Neuronal stem cell (in vitro differentiated cells): ENCODE measurements at regions not wholly inside any gene's neighbourhood (a gene's known extent, or its start where the extent isn't known, plus 50 kb on each side); places are given as distances from the start of the nearest gene placed in this dataset.
A peak's percentile ranks its signal among the peaks of the same experiment; 100 is the strongest.

Source experiments
- DNase-seq: peaks from one replicate; pipeline ENCODE4 v3.0.0-alpha.2; 2013; ENCODE audit warnings: low spot score
- H2AFZ ChIP-seq: one replicate; pipeline ENCODE4 v1.6.1; 2013; ENCODE audit warnings: mild to moderate bottlenecking, low read length, inconsistent platforms
- H2AK5ac ChIP-seq: 2 replicates; pipeline ENCODE4 v1.6.1; 2013; ENCODE audit warnings: low read depth, mild to moderate bottlenecking, inconsistent platforms, low read length, moderate library complexity, mixed read lengths
- H2BK120ac ChIP-seq: 2 replicates; pipeline ENCODE4 v1.6.1; 2013; ENCODE audit warnings: low read depth, mild to moderate bottlenecking, inconsistent platforms, low read length, moderate library complexity, mixed read lengths
- H2BK12ac ChIP-seq: one replicate; pipeline ENCODE4 v1.6.1; 2013; ENCODE audit warnings: low read length, inconsistent platforms
- H2BK15ac ChIP-seq: 2 replicates; pipeline ENCODE4 v1.6.1; 2013; ENCODE audit warnings: mild to moderate bottlenecking, low read length, inconsistent platforms, mixed read lengths
- H2BK5ac ChIP-seq: one replicate; pipeline ENCODE4 v1.6.1; 2013; ENCODE audit warnings: inconsistent platforms, mild to moderate bottlenecking, low read length, moderate library complexity
- H3K14ac ChIP-seq: one replicate; pipeline ENCODE4 v1.6.1; 2013; ENCODE audit warnings: low read length, inconsistent platforms
- H3K18ac ChIP-seq: 2 replicates; pipeline ENCODE4 v1.6.1; 2013; ENCODE audit warnings: low read length, inconsistent platforms
- H3K23ac ChIP-seq: 2 replicates; pipeline ENCODE4 v1.6.1; 2013; ENCODE audit warnings: low read depth, mild to moderate bottlenecking, mixed read lengths, low read length, inconsistent platforms; ENCODE audit not compliant: poor library complexity
- H3K27ac ChIP-seq: replicated peaks from 3 replicates; pipeline ENCODE4 v1.5.1; 2013; ENCODE audit warnings: low read length, inconsistent platforms
- H3K27me3 ChIP-seq, 3 experiments: 2 replicates each; pipeline ENCODE4 v1.6.1; 2013; ENCODE audit warnings: low read length in 3 of 3, mild to moderate bottlenecking in 2 of 3, inconsistent platforms in 1 of 3, low read depth in 1 of 3, mixed read lengths in 1 of 3, moderate library complexity in 1 of 3; ENCODE audit not compliant: control insufficient read depth in 3 of 3, insufficient read depth in 3 of 3
- H3K36me3 ChIP-seq, 2 donors: replicated peaks in 1 of 2; 2 replicates each; pipeline ENCODE4 v1.6.1; 2013; ENCODE audit warnings: low read length in 2 of 2; ENCODE audit not compliant: control insufficient read depth in 2 of 2, insufficient read depth in 2 of 2
- H3K4ac ChIP-seq: 2 replicates; pipeline ENCODE4 v1.6.1; 2013; ENCODE audit warnings: inconsistent platforms, mild to moderate bottlenecking, low read length, moderate library complexity
- H3K4me1 ChIP-seq, 2 donors: 1 replicate in 1 of 2; 2 replicates in 1 of 2; pipeline ENCODE4 v1.6.1; 2013; ENCODE audit warnings: low read length in 2 of 2, low read depth in 1 of 2; ENCODE audit not compliant: control insufficient read depth in 2 of 2, insufficient read depth in 1 of 2
- H3K4me2 ChIP-seq: one replicate; pipeline ENCODE4 v1.6.1; 2013; ENCODE audit warnings: mild to moderate bottlenecking, low read length, inconsistent platforms; ENCODE audit not compliant: insufficient read depth, poor library complexity, severe bottlenecking
- H3K4me3 ChIP-seq, 2 donors: 2 replicates each; pipeline ENCODE4 v1.5.1; 2013; ENCODE audit warnings: low read length in 2 of 2, mild to moderate bottlenecking in 2 of 2, inconsistent platforms in 1 of 2, moderate library complexity in 1 of 2
- H3K79me1 ChIP-seq: one replicate; pipeline ENCODE4 v1.6.1; 2013; ENCODE audit warnings: low read depth, mild to moderate bottlenecking, inconsistent platforms, low read length, moderate library complexity
- H3K9ac ChIP-seq: one replicate; pipeline ENCODE4 v1.6.1; 2013; ENCODE audit warnings: mild to moderate bottlenecking, low read depth, low read length, inconsistent platforms; ENCODE audit not compliant: poor library complexity
- H3K9me3 ChIP-seq, 2 donors: replicated peaks in 1 of 2; 2 replicates each; pipeline versions ENCODE3 to v1.6.1; 2013; ENCODE audit warnings: low read length in 2 of 2, mild to moderate bottlenecking in 2 of 2, inconsistent platforms in 1 of 2, low read depth in 1 of 2, mixed read lengths in 1 of 2, moderate library complexity in 1 of 2; ENCODE audit not compliant: control insufficient read depth in 2 of 2, insufficient read depth in 1 of 2
- H4K8ac ChIP-seq: one replicate; pipeline ENCODE4 v1.6.1; 2013; ENCODE audit warnings: low read depth, mild to moderate bottlenecking, inconsistent platforms, low read length, moderate library complexity
- H4K91ac ChIP-seq: one replicate; pipeline ENCODE4 v1.6.1; 2013; ENCODE audit warnings: low read length, low read depth, mild to moderate bottlenecking, inconsistent platforms; ENCODE audit not compliant: poor library complexity
- WGBS, 2 donors: extraction: QIAGEN DNeasy Blood & Tissue Kit; methylation state at CpG; one replicate each; pipeline ENCODE4 v1.1.7; 2013; ENCODE audit warnings: missing lambda C conversion rate in 2 of 2, mixed read lengths in 1 of 2; ENCODE audit not compliant: insufficient read length in 2 of 2, insufficient replicate concordance in 1 of 2; ENCODE audit errors: extremely low coverage in 2 of 2; 5-methylcytosine and 5-hydroxymethylcytosine counted together

DNA sequence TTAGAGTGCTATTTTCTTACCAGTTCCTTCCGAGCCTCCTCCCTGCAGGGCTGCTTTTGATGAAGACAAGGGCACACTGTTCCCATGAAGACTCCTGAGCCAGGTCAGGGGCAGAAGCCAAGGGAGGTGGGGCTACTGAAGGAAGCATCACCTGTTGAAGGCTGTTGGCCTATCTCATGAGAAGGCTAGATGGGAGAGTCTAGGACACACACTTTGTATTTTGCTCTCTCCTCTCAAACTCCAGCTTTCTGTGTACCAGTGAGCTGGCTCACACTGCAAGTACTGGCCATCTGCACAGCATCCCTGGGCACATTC, 683.2 kb upstream of the ID4 start:
- H2BK5ac ChIP-seq = no peak overlapping the region
- no peak overlapping the region for H3K14ac ChIP-seq
- no peaks in the 10 kb centered on the region for H3K79me1 ChIP-seq
- H3K27ac ChIP-seq = no peak overlapping the region
- H3K4me3 ChIP-seq = no peak overlapping the region
- no peak overlapping the region for H2BK120ac ChIP-seq
- no peak overlapping the region for H3K18ac ChIP-seq
- no peak overlapping the region for H2AK5ac ChIP-seq
- no peak overlapping the region for H3K4ac ChIP-seq
- no peak overlapping the region for H3K23ac ChIP-seq
- no CpG with 5 or more reads among the region's 1 CpG for WGBS, 2 donors
- H3K9ac ChIP-seq = no peak overlapping the region
- no peak for DNase-seq
- H4K91ac ChIP-seq = no peak overlapping the region
- H2BK12ac ChIP-seq = no peak overlapping the region
- H3K36me3 ChIP-seq = no peaks in the 10 kb centered on the region
- no peaks in the 10 kb centered on the region for H3K9me3 ChIP-seq
- H4K8ac ChIP-seq = no peak overlapping the region
- no peaks in the 10 kb centered on the region for H3K27me3 ChIP-seq
- no peak overlapping the region for H3K4me2 ChIP-seq
- peaks cover 0 to 2% of the 10 kb centered on the region in 2 donors for H3K4me1 ChIP-seq
- peak overlapping the region; percentile 51 for H2AFZ ChIP-seq
- no peak overlapping the region for H2BK15ac ChIP-seq

DNA sequence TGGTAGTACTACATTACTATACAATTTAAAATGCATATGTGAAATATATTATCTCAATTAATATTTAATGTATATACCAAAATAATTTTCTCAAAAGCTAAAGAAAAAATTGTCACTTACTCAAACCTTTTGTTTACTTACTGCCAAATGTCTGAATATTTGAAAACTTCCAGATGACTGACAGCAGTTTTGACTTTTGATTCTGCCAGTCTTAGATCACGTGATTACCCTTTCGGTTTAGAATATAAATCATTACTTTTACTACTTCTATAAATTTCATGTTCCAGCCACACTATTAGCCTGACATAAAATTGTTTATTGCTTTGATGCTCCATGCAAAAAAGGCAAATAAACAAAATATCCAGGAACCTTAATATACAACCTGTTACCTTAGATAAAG, 680.7 kb upstream of the ID4 start:
- no peak overlapping the region for H2AFZ ChIP-seq
- H3K27ac ChIP-seq = no peak overlapping the region
- H2BK120ac ChIP-seq = no peak overlapping the region
- H2BK12ac ChIP-seq = no peak overlapping the region
- no peak overlapping the region for H4K8ac ChIP-seq
- H3K18ac ChIP-seq = no peak overlapping the region
- no peaks in the 10 kb centered on the region for H3K36me3 ChIP-seq
- no peak overlapping the region for H3K4ac ChIP-seq
- no peak overlapping the region for H4K91ac ChIP-seq
- no CpG with 5 or more reads among the region's 2 CpGs for WGBS, 2 donors
- no peak for DNase-seq
- no peak overlapping the region for H2AK5ac ChIP-seq
- H3K9me3 ChIP-seq = no peaks in the 10 kb centered on the region
- H2BK15ac ChIP-seq = no peak overlapping the region
- H3K79me1 ChIP-seq = no peaks in the 10 kb centered on the region
- peaks cover 0 to 2% of the 10 kb centered on the region in 2 donors for H3K4me1 ChIP-seq
- H3K4me3 ChIP-seq = no peak overlapping the region
- no peaks in the 10 kb centered on the region for H3K27me3 ChIP-seq
- H3K9ac ChIP-seq = no peak overlapping the region
- H3K4me2 ChIP-seq = no peak overlapping the region
- H3K14ac ChIP-seq = no peak overlapping the region
- no peak overlapping the region for H3K23ac ChIP-seq
- H2BK5ac ChIP-seq = no peak overlapping the region

DNA sequence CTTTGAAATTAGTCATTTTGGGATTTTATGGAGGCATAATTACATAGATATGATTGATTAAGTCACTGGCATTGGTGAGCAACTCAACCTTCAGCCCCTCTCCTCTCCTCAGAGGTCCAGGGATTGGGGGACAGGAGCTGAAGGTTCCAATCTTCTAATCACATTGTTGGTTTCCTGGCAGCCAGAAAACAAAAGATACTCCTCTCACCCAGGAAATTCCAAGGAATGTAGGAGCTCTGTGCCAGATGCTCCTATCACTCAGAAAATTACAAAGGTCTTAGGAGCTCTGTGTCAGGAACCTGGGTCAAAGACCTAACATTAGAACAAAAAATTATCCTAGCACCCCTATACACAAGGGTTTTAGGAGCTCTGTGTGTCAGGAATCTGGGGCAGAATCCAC, 679.7 kb upstream of the ID4 start:
- Histone ChIP-seq H3K27me3 (no peaks in the 10 kb centered on the region), H4K8ac (no peak overlapping the region), H3K4me3 (no peak overlapping the region), H3K4ac (no peak overlapping the region), H3K4me1 (peaks cover 0 to 2% of the 10 kb centered on the region in 2 donors), H2AFZ (no peak overlapping the region), H3K79me1 (no peaks in the 10 kb centered on the region), H3K36me3 (no peaks in the 10 kb centered on the region), H3K9ac (no peak overlapping the region), H3K27ac (no peak overlapping the region), H2AK5ac (no peak overlapping the region), H2BK5ac (no peak overlapping the region), H3K4me2 (no peak overlapping the region), H3K23ac (no peak overlapping the region), H3K18ac (no peak overlapping the region), H4K91ac (no peak overlapping the region), H2BK15ac (no peak overlapping the region), H3K14ac (no peak overlapping the region), H3K9me3 (no peaks in the 10 kb centered on the region), H2BK12ac (no peak overlapping the region), H2BK120ac (no peak overlapping the region)
- no peak for DNase-seq

DNA sequence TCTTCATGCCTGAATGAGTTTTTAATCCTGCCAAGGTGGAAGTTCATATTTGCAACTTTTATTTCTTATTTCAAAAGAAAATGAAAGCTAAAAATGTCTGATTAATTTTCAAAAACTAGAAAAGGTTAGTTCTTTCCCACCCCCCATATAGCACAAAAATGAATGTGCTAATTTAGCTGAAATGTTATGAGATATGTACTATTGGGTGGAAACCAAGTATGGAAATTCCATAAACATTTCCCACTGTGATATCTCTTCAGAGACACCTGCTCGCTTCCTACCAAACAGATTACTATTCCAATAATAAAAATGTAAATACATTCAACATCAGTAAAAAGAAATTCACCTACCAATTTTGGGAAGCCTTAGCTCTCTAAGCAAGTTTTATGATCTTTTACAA, 678.6 kb upstream of the ID4 start:
- no peak overlapping the region for H3K27ac ChIP-seq
- H2BK12ac ChIP-seq = no peak overlapping the region
- H2BK15ac ChIP-seq = no peak overlapping the region
- H3K9me3 ChIP-seq = no peaks in the 10 kb centered on the region
- H3K27me3 ChIP-seq = no peaks in the 10 kb centered on the region
- no peak overlapping the region for H3K9ac ChIP-seq
- H3K23ac ChIP-seq = no peak overlapping the region
- no peak overlapping the region for H4K8ac ChIP-seq
- H3K36me3 ChIP-seq = no peaks in the 10 kb centered on the region
- H3K4me3 ChIP-seq = no peak overlapping the region
- no peak overlapping the region for H3K4ac ChIP-seq
- no peak overlapping the region for H3K4me2 ChIP-seq
- H3K4me1 ChIP-seq = peaks cover 0 to 2% of the 10 kb centered on the region in 2 donors
- no peak overlapping the region for H4K91ac ChIP-seq
- no peak overlapping the region for H2BK5ac ChIP-seq
- no peak overlapping the region for H2AK5ac ChIP-seq
- no peak overlapping the region for H2AFZ ChIP-seq
- H2BK120ac ChIP-seq = no peak overlapping the region
- DNase-seq = no peak
- no CpG with 5 or more reads among the region's 1 CpG for whole genome bisulfite sequencing, 2 donors
- no peak overlapping the region for H3K14ac ChIP-seq
- H3K18ac ChIP-seq = no peak overlapping the region
- no peaks in the 10 kb centered on the region for H3K79me1 ChIP-seq
